SK-N-SH (cell line): ENCODE measurements at regions not wholly inside any gene's neighbourhood (a gene's known extent, or its start where the extent isn't known, plus 50 kb on each side); places are given as distances from the start of the nearest gene placed in this dataset.

Experiments
- CTCF ChIA-PET: fragments of 300-600, 350-600 bp; formaldehyde crosslinking; extraction: SDS; loops from one replicate; lab custom pipeline; 2021; lab: Yijun Ruan, JAX
- POLR2A ChIA-PET: fragments of 350-600 bp; sonication (Branson Sonifier 250); formaldehyde crosslinking; extraction: SDS; loops from one replicate; lab custom pipeline; 2020; ENCODE audit warnings: antibody characterized with exemption, inconsistent platforms; lab: Yijun Ruan, JAX
- DNase-seq: peaks from one replicate; pipeline ENCODE4 v3.0.0; 2012
- H2AFZ ChIP-seq: fragments of 200-600 bp; sonication (generic); 2 replicates; pipeline ENCODE4 v1.8.1; 2016; ENCODE audit warnings: antibody characterized with exemption, mild to moderate bottlenecking, low read depth
- H3F3A ChIP-seq: fragments of 200-600 bp; sonication (generic); replicated peaks from 2 replicates; pipeline ENCODE3; 2016; ENCODE audit warnings: antibody characterized with exemption, mild to moderate bottlenecking; ENCODE audit not compliant: insufficient read depth
- H3K27ac ChIP-seq, 2 experiments: fragments of 200-500 bp in 1 of 2; fragments of 200-600 bp in 1 of 2; sonication (Bioruptor generic) in 1 of 2; sonication (generic), shearing (Covaris generic) in 1 of 2; 2 replicates each; pipeline versions ENCODE4 v1.5.1 to v1.6.1; 2014 to 2016; ENCODE audit warnings: low read depth in 2 of 2, inconsistent platforms in 1 of 2, low read length in 1 of 2, mild to moderate bottlenecking in 1 of 2, mixed read lengths in 1 of 2
- H3K27me3 ChIP-seq: fragments of 200-600 bp; sonication (generic), shearing (Covaris generic); 2 replicates; pipeline ENCODE4 v1.6.1; 2016; ENCODE audit warnings: mixed run types; ENCODE audit not compliant: insufficient read depth
- H3K36me3 ChIP-seq, 2 experiments: fragments of 200-500 bp in 1 of 2; fragments of 200-600 bp in 1 of 2; sonication (Bioruptor generic) in 1 of 2; sonication (generic) in 1 of 2; replicated peaks in 1 of 2; 2 replicates each; pipeline versions ENCODE3 to v1.5.1; 2014 to 2016; ENCODE audit warnings: low read length in 1 of 2, mild to moderate bottlenecking in 1 of 2; ENCODE audit not compliant: insufficient read depth in 2 of 2, control insufficient read depth in 1 of 2
- H3K4me1 ChIP-seq, 2 experiments: fragments of 200-500 bp in 1 of 2; fragments of 200-600 bp in 1 of 2; sonication (Bioruptor generic) in 1 of 2; sonication (generic), shearing (Covaris generic) in 1 of 2; 2 replicates each; pipeline versions ENCODE4 v1.5.1 to v1.6.1; 2014 to 2016; ENCODE audit warnings: low read depth in 1 of 2, low read length in 1 of 2, mixed run types in 1 of 2; ENCODE audit not compliant: insufficient read depth in 2 of 2, control insufficient read depth in 1 of 2
- H3K4me2 ChIP-seq: fragments of 200-600 bp; sonication (generic), shearing (Covaris generic); 2 replicates; pipeline ENCODE4 v1.6.1; 2017; ENCODE audit warnings: mixed run types
- H3K4me3 ChIP-seq, 2 experiments: fragments of 200-500 bp in 1 of 2; fragments of 200-600 bp in 1 of 2; sonication (Bioruptor generic) in 1 of 2; sonication (generic), shearing (Covaris generic) in 1 of 2; 2 replicates each; pipeline versions ENCODE4 v1.5.1 to v1.8.1; 2014 to 2016; ENCODE audit warnings: low read depth in 2 of 2, inconsistent platforms in 1 of 2, low read length in 1 of 2, mild to moderate bottlenecking in 1 of 2, mixed read lengths in 1 of 2, moderate library complexity in 1 of 2
- H3K79me2 ChIP-seq: fragments of 200-600 bp; sonication (generic); 2 replicates; pipeline ENCODE4 v1.8.1; 2017; ENCODE audit warnings: mild to moderate bottlenecking; ENCODE audit not compliant: insufficient read depth
- H3K9ac ChIP-seq: fragments of 200-600 bp; sonication (generic); 2 replicates; pipeline ENCODE4 v1.6.1; 2017; ENCODE audit warnings: mixed run types
- H3K9me2 ChIP-seq: fragments of 200-600 bp; sonication (generic); 2 replicates; pipeline ENCODE4 v1.6.1; 2017; ENCODE audit warnings: mixed run types
- H3K9me3 ChIP-seq: fragments of 200-600 bp; sonication (generic); 2 replicates; pipeline ENCODE4 v1.6.1; 2017; ENCODE audit warnings: mixed run types, mild to moderate bottlenecking, moderate library complexity
- H4K20me1 ChIP-seq: fragments of 200-600 bp; sonication (generic); 2 replicates; pipeline ENCODE4 v1.6.1; 2017; ENCODE audit warnings: mild to moderate bottlenecking, mixed run types; ENCODE audit not compliant: insufficient read depth
- ELF1 ChIP-seq: IDR thresholded peaks from 2 replicates; pipeline ENCODE4 v1.4.0; 2012
- EZH2phosphoT487 ChIP-seq: fragments of 200-600 bp; sonication (generic); IDR thresholded peaks from 2 replicates; pipeline ENCODE4 v1.6.1; 2017; ENCODE audit warnings: low read depth, mixed run types, mild to moderate bottlenecking, antibody characterized with exemption, moderate library complexity, borderline replicate concordance
- FOSL2 ChIP-seq: IDR thresholded peaks from 2 replicates; pipeline ENCODE4 v1.4.0; 2012; ENCODE audit warnings: low read depth, mild to moderate bottlenecking, moderate library complexity, borderline replicate concordance
- MXI1 ChIP-seq: IDR thresholded peaks from 2 replicates; pipeline ENCODE4 v1.6.1; 2012; ENCODE audit warnings: mild to moderate bottlenecking, low read depth, low read length, improper control_type of control experiment
- NRF1 ChIP-seq: IDR thresholded peaks from 2 replicates; pipeline ENCODE4 v1.6.1; 2012; ENCODE audit warnings: low read depth, mild to moderate bottlenecking, low read length
- RXRA ChIP-seq: IDR thresholded peaks from 2 replicates; pipeline ENCODE4 v1.4.0; 2012; ENCODE audit warnings: low read depth, mild to moderate bottlenecking, borderline replicate concordance
- TAF1 ChIP-seq: IDR thresholded peaks from 2 replicates; pipeline ENCODE4 v1.6.1; 2012; ENCODE audit warnings: low read depth, mild to moderate bottlenecking, low read length, moderate library complexity, borderline replicate concordance
- TCF12 ChIP-seq: IDR thresholded peaks from 2 replicates; pipeline ENCODE4 v1.4.0; 2012
- YY1 ChIP-seq: IDR thresholded peaks from 2 replicates; pipeline ENCODE4 v1.4.0; 2012; ENCODE audit warnings: low read depth, mild to moderate bottlenecking
- WGBS: methylation state at CpG from one replicate; pipeline ENCODE4 v1.1.6; 2017; ENCODE audit warnings: low lambda C conversion rate; 5-methylcytosine and 5-hydroxymethylcytosine counted together
- TF ChIP-seq, protein P1 (sequence below): IDR thresholded peaks from 2 replicates; pipeline ENCODE4; 2012
- TF ChIP-seq, protein P2 (sequence below): fragments of 150-350 bp; IDR thresholded peaks from 2 replicates; pipeline ENCODE4 v1.6.1; 2016; ENCODE audit warnings: mild to moderate bottlenecking, low read depth, low read length
- TF ChIP-seq, protein P3 (sequence below): IDR thresholded peaks from 2 replicates; pipeline ENCODE4 v1.4.0; 2012; ENCODE audit warnings: low read depth, borderline replicate concordance

DNA sequence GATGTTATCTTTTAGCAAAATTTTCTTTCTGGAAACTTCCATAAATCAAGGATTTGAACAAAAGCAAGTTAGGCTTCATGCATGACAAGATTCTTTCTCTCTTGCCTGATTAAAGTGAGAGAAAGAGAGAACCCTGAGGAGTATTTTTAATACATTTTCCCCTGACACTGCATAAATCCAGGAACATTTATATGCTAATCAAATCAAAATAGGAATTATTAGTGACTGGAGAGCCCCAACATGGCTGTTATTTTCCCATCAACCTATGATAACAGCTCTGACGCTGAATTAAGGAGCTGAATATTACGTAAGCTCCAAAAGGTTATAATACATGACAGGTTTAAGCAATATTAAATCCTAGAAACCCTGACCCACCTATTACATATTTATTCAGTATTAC is 930.2 kb upstream of the PIK3C3 start:
- 94% methylated on average over 2 of the region's 2 CpGs for WGBS

DNA sequence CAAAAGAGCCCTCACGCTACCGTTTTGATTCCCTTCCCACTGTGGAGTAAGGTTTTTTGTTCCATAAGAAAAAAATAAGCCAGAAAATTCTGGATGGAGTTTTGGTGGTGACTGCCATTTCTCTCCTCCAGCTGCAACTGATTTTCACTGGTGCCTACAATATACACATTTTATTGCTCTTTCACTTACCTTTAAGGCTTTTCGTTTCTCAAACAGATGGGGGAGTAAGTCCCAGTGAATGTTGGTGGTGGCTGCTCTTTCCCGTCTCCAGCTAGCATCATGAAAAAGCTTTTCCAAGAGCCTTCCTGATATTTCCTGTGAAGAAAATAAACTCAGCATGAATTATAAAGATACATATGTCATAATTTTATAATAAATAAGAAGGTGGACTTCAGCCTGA is 932.5 kb upstream of the PIK3C3 start:
- 71% methylated on average over 4 of the region's 4 CpGs for WGBS
- Histone ChIP-seq H3K4me2 (no peak overlapping the region), H3K9me2 (no peaks in the 10 kb centered on the region), H3K27ac (no peak overlapping the region), H3K79me2 (no peaks in the 10 kb centered on the region), H3K4me3 (no peak overlapping the region), H2AFZ (no peak overlapping the region), H3F3A (peaks cover 4% of the 10 kb centered on the region), H3K9ac (no peak overlapping the region), H3K27me3 (no peaks in the 10 kb centered on the region), H3K9me3 (no peaks in the 10 kb centered on the region), H4K20me1 (no peaks in the 10 kb centered on the region), H3K36me3 (no peaks in the 10 kb centered on the region), H3K4me1 (no peaks in the 10 kb centered on the region)
- no peak for DNase-seq
- TF ChIP-seq, protein P1, sequence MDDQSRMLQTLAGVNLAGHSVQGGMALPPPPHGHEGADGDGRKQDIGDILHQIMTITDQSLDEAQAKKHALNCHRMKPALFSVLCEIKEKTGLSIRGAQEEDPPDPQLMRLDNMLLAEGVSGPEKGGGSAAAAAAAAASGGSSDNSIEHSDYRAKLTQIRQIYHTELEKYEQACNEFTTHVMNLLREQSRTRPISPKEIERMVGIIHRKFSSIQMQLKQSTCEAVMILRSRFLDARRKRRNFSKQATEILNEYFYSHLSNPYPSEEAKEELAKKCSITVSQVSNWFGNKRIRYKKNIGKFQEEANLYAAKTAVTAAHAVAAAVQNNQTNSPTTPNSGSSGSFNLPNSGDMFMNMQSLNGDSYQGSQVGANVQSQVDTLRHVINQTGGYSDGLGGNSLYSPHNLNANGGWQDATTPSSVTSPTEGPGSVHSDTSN, result 0 out of 2 replicates have a peak, but pooled peaks have one; percentile 8
- TF ChIP-seq EZH2phosphoT487, result no peak
- ChIA-PET POLR2A (no interaction called here), CTCF (interaction anchor here (0.6 kb wide), 1 partner anchor 1477 kb away, joined by 3 read pairs; no protein-coding TSS in a partner anchor)

More for the DNA sequence above, 930.2 kb upstream of the PIK3C3 start:
- Histone ChIP-seq H3K4me3 (no peak overlapping the region), H2AFZ (no peak overlapping the region), H3K9me3 (no peaks in the 10 kb centered on the region), H3K27me3 (no peaks in the 10 kb centered on the region), H3K9me2 (no peaks in the 10 kb centered on the region), H3K4me2 (no peak overlapping the region), H3K9ac (no peak overlapping the region), H3K27ac (no peak overlapping the region), H4K20me1 (no peaks in the 10 kb centered on the region), H3F3A (no peaks in the 10 kb centered on the region), H3K4me1 (no peaks in the 10 kb centered on the region), H3K79me2 (no peaks in the 10 kb centered on the region), H3K36me3 (no peaks in the 10 kb centered on the region)
- ChIA-PET CTCF (interaction anchor here (1.4 kb wide), 1 partner anchor 21 kb away, joined by 3 read pairs; no protein-coding TSS in a partner anchor), POLR2A (no interaction called here)
- no peak for DNase-seq
- TF ChIP-seq TCF12, result no peak
- no peak for TF ChIP-seq YY1
- TF ChIP-seq ELF1, result no peak
- TF ChIP-seq MXI1, result no peak
- no peak for TF ChIP-seq FOSL2
- TF ChIP-seq, protein P2, sequence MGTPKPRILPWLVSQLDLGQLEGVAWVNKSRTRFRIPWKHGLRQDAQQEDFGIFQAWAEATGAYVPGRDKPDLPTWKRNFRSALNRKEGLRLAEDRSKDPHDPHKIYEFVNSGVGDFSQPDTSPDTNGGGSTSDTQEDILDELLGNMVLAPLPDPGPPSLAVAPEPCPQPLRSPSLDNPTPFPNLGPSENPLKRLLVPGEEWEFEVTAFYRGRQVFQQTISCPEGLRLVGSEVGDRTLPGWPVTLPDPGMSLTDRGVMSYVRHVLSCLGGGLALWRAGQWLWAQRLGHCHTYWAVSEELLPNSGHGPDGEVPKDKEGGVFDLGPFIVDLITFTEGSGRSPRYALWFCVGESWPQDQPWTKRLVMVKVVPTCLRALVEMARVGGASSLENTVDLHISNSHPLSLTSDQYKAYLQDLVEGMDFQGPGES, result no peak
- TF ChIP-seq, protein P3, sequence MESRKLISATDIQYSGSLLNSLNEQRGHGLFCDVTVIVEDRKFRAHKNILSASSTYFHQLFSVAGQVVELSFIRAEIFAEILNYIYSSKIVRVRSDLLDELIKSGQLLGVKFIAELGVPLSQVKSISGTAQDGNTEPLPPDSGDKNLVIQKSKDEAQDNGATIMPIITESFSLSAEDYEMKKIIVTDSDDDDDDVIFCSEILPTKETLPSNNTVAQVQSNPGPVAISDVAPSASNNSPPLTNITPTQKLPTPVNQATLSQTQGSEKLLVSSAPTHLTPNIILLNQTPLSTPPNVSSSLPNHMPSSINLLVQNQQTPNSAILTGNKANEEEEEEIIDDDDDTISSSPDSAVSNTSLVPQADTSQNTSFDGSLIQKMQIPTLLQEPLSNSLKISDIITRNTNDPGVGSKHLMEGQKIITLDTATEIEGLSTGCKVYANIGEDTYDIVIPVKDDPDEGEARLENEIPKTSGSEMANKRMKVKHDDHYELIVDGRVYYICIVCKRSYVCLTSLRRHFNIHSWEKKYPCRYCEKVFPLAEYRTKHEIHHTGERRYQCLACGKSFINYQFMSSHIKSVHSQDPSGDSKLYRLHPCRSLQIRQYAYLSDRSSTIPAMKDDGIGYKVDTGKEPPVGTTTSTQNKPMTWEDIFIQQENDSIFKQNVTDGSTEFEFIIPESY, result no peak
- TF ChIP-seq RXRA, result no peak
- no peak for TF ChIP-seq TAF1
- TF ChIP-seq NRF1, result no peak
